K562 (cell line): ENCODE measurements at regions not wholly inside any gene's neighbourhood (a gene's known extent, or its start where the extent isn't known, plus 50 kb on each side); places are given as distances from the start of the nearest gene placed in this dataset.

Experiments used
- ATAC-seq: fragments of 200-7000 bp; cut with Tn5 transposase; 3 replicates; pipeline ENCODE4 v1.9.1; 2020; ENCODE audit warnings: moderate library complexity
- BruUV-seq: library from RNA; stranded (reverse); fragments of 400-500 nt; replicated peaks from 2 replicates; lab custom pipeline; 2021; lab: Mats Ljungman, UMichigan
- CTCF ChIA-PET: fragments of 300-600 bp; formaldehyde crosslinking; extraction: SDS; loops from one replicate; lab custom pipeline; 2021; ENCODE audit warnings: low intra/inter-chr PET ratio; lab: Yijun Ruan, JAX
- POLR2A ChIA-PET: fragments of 300-600, 350-650 bp; sonication (Branson Sonifier 250); formaldehyde crosslinking; extraction: SDS; loops from one replicate; lab custom pipeline; 2021; ENCODE audit warnings: antibody characterized with exemption, inconsistent platforms; lab: Yijun Ruan, JAX
- DNase-seq, 4 experiments: peaks; one replicate each; pipeline versions ENCODE4 v3.0.0 to v3.0.0-alpha.2; 2011 to 2018; ENCODE audit warnings: low spot score in 3 of 4, mixed read lengths in 3 of 4; ENCODE audit errors: extremely low read depth in 1 of 4
- FAIRE-seq: peaks from 2 replicates; lab custom pipeline; 2011; peaks lifted over from hg19 to GRCh38; lab: Jason Lieb, UNC
- H2AFZ ChIP-seq: 2 replicates; pipeline ENCODE4 v1.6.0; 2011; ENCODE audit warnings: low read depth, low read length, control low read depth, inconsistent platforms
- H3K27ac ChIP-seq: fragments of 200-600 bp; 3 replicates; pipeline ENCODE4 v1.8.0; 2011; ENCODE audit warnings: low read depth, mild to moderate bottlenecking, control low read depth, inconsistent platforms, low read length, moderate library complexity, mixed read lengths; ENCODE audit errors: extremely low read depth
- H3K27me3 ChIP-seq, 2 experiments: fragments of 300-600 bp in 1 of 2; 2 replicates in 1 of 2; 3 replicates in 1 of 2; pipeline versions ENCODE4 v1.6.0 to v1.8.0; 2011; ENCODE audit warnings: inconsistent platforms in 2 of 2, low read length in 2 of 2, mild to moderate bottlenecking in 1 of 2, mixed read lengths in 1 of 2, moderate library complexity in 1 of 2; ENCODE audit not compliant: control insufficient read depth in 2 of 2, insufficient read depth in 2 of 2
- H3K36me3 ChIP-seq: fragments of 300-600 bp; 3 replicates; pipeline ENCODE4 v1.8.0; 2011; ENCODE audit warnings: mild to moderate bottlenecking, low read length, inconsistent platforms; ENCODE audit not compliant: control insufficient read depth, insufficient read depth
- H3K4me1 ChIP-seq, 2 experiments: fragments of 200-600 bp in 1 of 2; replicated peaks in 1 of 2; 2 replicates in 1 of 2; 3 replicates in 1 of 2; pipeline versions ENCODE4 v1.5.1 to v1.8.0; 2011; ENCODE audit warnings: inconsistent platforms in 2 of 2, low read length in 2 of 2, mild to moderate bottlenecking in 1 of 2, mixed read lengths in 1 of 2, moderate library complexity in 1 of 2; ENCODE audit not compliant: control insufficient read depth in 2 of 2, insufficient read depth in 2 of 2
- H3K4me2 ChIP-seq: 2 replicates; pipeline ENCODE4 v1.6.1; 2011; ENCODE audit warnings: low read length, control low read depth, inconsistent platforms, mixed read lengths; ENCODE audit not compliant: insufficient read depth
- H3K4me3 ChIP-seq: fragments of 200-600 bp; sonication (generic), shearing (Covaris generic); 2 replicates; pipeline ENCODE4 v1.5.1; 2016; ENCODE audit warnings: control low read depth, inconsistent platforms
- H3K79me2 ChIP-seq: fragments of 200-600 bp; 3 replicates; pipeline ENCODE4 v1.8.0; 2011; ENCODE audit warnings: low read length, inconsistent platforms; ENCODE audit not compliant: control insufficient read depth, insufficient read depth
- H3K9ac ChIP-seq, 2 experiments: 2 replicates each; pipeline versions ENCODE4 v1.6.0 to v1.6.1; 2011; ENCODE audit warnings: low read depth in 2 of 2, low read length in 2 of 2, control low read depth in 1 of 2, inconsistent platforms in 1 of 2, mild to moderate bottlenecking in 1 of 2, mixed read lengths in 1 of 2; ENCODE audit not compliant: insufficient read depth in 1 of 2
- H3K9me1 ChIP-seq: one replicate; pipeline ENCODE4 v1.6.0; 2011; ENCODE audit warnings: inconsistent platforms, mild to moderate bottlenecking, low read length, moderate library complexity; ENCODE audit not compliant: control insufficient read depth, insufficient read depth
- H3K9me3 ChIP-seq: replicated peaks from 2 replicates; pipeline ENCODE4 v1.5.1; 2011; ENCODE audit warnings: low read depth, low read length, inconsistent platforms; ENCODE audit not compliant: control insufficient read depth, insufficient read depth
- H4K20me1 ChIP-seq: replicated peaks from 2 replicates; pipeline ENCODE4 v1.6.1; 2011; ENCODE audit warnings: low read length, inconsistent platforms, mixed read lengths; ENCODE audit not compliant: control insufficient read depth, insufficient read depth
- MXI1 ChIP-seq: IDR thresholded peaks from 2 replicates; pipeline ENCODE4 v1.6.1; 2011; ENCODE audit warnings: low read depth, mild to moderate bottlenecking, improper control_type of control experiment, low read length
- TEAD2 ChIP-seq: fragments of 450-650 bp; IDR thresholded peaks from 2 replicates; pipeline ENCODE4 v1.6.1; 2016; ENCODE audit warnings: missing genetic modification characterization, control low read depth, missing compliant biosample characterization
- ZFP36 ChIP-seq: fragments of 150-350 bp; IDR thresholded peaks from 2 replicates; pipeline ENCODE4 v1.6.1; 2018; ENCODE audit warnings: low read length, low read depth; ENCODE audit not compliant: partially characterized antibody
- WGBS: fragments of 100-300 bp; shearing (Covaris generic); methylation state at CpG from one replicate; pipeline ENCODE4 v1.1.6; 2016; ENCODE audit warnings: low coverage, mixed read lengths; ENCODE audit not compliant: insufficient coverage; ENCODE audit errors: missing lambda C conversion rate; 5-methylcytosine and 5-hydroxymethylcytosine counted together
- in situ Hi-C: fragments of 300-500 bp; cut with MboI; formaldehyde crosslinking; loops from 4 replicates; pipeline ENCODE4 v1.15.0; 2018; ENCODE audit warnings: inconsistent platforms, mixed read lengths
- intact Hi-C: fragments of 100-400 bp; cut with micrococcal nuclease; formaldehyde crosslinking; loops from 2 replicates; pipeline ENCODE4 v1.14.2; 2022
- TF ChIP-seq, protein P1 (sequence below): sonication (generic); formaldehyde crosslinking; IDR thresholded peaks from 2 replicates; pipeline ENCODE4 v1.8.1; 2023; ENCODE audit warnings: mild to moderate bottlenecking, missing genetic modification reagents
- TF ChIP-seq, protein P2 (sequence below): fragments of 250-450 bp; sonication (Bioruptor Pico); IDR thresholded peaks from 2 replicates; pipeline ENCODE4 v1.9.0; 2021; ENCODE audit warnings: mild to moderate bottlenecking
- TF ChIP-seq, protein P3 (sequence below): fragments of 250-450 bp; sonication (Bioruptor Pico); IDR thresholded peaks from 2 replicates; pipeline ENCODE4 v1.5.0; 2021; ENCODE audit warnings: mild to moderate bottlenecking, borderline replicate concordance

DNA sequence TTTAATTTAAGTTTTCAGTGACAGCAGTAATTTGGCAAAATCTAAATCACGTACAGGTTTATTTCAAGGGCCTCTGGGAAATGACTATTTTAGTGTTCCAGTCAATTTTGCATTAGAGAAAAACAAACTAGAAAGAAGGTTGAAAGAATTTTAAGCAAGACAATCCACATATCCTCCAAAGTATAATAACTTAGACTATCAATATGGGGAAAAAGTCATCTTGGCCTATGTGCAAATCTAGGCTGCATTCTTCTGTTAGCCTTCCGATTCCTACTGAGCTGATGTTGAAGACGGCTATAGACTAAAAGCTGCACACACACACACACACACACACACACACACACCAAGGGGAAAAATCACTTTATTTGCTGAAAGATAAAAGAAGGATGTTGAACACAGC, 81.3 kb downstream of the SLITRK6 start:
- 0% methylated on average over 1 of the region's 3 CpGs for WGBS
- H3K36me3 ChIP-seq, result no peaks in the 10 kb centered on the region
- intact Hi-C loops (no loop called here), in situ Hi-C loops (no loop called here)
- H3K79me2 ChIP-seq, result no peaks in the 10 kb centered on the region
- H3K4me3 ChIP-seq, result no peak overlapping the region
- no peaks in the 10 kb centered on the region for H3K9me3 ChIP-seq
- no peaks in the 10 kb centered on the region for H3K27me3 ChIP-seq
- H3K9me1 ChIP-seq, result no peaks in the 10 kb centered on the region
- no peak for ATAC-seq
- ChIA-PET CTCF (no interaction called here), POLR2A (no interaction called here)
- no peak overlapping the region for H3K9ac ChIP-seq
- H3K4me1 ChIP-seq, result no peaks in the 10 kb centered on the region
- H2AFZ ChIP-seq, result no peak overlapping the region
- H3K4me2 ChIP-seq, result no peak overlapping the region
- no peak overlapping the region for H3K27ac ChIP-seq
- BruUV-seq, result no TSS peak
- no peaks in the 10 kb centered on the region for H4K20me1 ChIP-seq
- no peak for FAIRE-seq
- TF ChIP-seq, protein P1, sequence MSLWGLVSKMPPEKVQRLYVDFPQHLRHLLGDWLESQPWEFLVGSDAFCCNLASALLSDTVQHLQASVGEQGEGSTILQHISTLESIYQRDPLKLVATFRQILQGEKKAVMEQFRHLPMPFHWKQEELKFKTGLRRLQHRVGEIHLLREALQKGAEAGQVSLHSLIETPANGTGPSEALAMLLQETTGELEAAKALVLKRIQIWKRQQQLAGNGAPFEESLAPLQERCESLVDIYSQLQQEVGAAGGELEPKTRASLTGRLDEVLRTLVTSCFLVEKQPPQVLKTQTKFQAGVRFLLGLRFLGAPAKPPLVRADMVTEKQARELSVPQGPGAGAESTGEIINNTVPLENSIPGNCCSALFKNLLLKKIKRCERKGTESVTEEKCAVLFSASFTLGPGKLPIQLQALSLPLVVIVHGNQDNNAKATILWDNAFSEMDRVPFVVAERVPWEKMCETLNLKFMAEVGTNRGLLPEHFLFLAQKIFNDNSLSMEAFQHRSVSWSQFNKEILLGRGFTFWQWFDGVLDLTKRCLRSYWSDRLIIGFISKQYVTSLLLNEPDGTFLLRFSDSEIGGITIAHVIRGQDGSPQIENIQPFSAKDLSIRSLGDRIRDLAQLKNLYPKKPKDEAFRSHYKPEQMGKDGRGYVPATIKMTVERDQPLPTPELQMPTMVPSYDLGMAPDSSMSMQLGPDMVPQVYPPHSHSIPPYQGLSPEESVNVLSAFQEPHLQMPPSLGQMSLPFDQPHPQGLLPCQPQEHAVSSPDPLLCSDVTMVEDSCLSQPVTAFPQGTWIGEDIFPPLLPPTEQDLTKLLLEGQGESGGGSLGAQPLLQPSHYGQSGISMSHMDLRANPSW, result no peak
- TF ChIP-seq, protein P2, sequence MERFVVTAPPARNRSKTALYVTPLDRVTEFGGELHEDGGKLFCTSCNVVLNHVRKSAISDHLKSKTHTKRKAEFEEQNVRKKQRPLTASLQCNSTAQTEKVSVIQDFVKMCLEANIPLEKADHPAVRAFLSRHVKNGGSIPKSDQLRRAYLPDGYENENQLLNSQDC, result no peak
- TF ChIP-seq, protein P3, sequence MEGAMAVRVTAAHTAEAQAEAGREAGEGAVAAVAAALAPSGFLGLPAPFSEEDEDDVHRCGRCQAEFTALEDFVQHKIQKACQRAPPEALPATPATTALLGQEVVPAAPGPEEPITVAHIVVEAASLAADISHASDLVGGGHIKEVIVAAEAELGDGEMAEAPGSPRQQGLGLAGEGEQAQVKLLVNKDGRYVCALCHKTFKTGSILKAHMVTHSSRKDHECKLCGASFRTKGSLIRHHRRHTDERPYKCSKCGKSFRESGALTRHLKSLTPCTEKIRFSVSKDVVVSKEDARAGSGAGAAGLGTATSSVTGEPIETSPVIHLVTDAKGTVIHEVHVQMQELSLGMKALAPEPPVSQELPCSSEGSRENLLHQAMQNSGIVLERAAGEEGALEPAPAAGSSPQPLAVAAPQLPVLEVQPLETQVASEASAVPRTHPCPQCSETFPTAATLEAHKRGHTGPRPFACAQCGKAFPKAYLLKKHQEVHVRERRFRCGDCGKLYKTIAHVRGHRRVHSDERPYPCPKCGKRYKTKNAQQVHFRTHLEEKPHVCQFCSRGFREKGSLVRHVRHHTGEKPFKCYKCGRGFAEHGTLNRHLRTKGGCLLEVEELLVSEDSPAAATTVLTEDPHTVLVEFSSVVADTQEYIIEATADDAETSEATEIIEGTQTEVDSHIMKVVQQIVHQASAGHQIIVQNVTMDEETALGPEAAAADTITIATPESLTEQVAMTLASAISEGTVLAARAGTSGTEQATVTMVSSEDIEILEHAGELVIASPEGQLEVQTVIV, result no peak
- TF ChIP-seq TEAD2 (tag) (no peak), MXI1 (no peak), ZFP36 (no peak)
- DNase-seq, result no peak
